ENCODE measurements at regions not wholly inside any gene's neighbourhood (a gene's known extent, or its start where the extent isn't known, plus 50 kb on each side); places are given as distances from the start of the nearest gene placed in this dataset.

DNA sequence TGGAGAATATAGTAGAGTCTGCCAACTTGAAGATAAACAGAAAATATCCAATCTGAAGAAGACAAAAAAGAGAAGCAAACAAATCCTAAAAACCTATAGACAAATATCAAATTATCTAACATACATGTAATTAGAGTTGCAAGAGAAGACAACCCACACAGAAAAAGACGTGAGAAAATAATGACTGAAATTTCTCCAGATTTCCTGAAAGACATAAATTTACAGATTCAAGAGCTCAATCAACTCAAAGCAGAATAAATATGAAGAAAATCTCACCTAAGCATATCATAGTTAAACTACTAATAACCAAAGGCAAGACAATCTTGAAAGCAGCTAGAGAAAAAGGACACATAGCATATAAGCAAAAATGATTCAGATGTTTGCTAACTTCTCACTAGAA is 261.2 kb upstream of the NFIA start:
- intact Hi-C loops (cut with DNase I), result no loop called here

DNA sequence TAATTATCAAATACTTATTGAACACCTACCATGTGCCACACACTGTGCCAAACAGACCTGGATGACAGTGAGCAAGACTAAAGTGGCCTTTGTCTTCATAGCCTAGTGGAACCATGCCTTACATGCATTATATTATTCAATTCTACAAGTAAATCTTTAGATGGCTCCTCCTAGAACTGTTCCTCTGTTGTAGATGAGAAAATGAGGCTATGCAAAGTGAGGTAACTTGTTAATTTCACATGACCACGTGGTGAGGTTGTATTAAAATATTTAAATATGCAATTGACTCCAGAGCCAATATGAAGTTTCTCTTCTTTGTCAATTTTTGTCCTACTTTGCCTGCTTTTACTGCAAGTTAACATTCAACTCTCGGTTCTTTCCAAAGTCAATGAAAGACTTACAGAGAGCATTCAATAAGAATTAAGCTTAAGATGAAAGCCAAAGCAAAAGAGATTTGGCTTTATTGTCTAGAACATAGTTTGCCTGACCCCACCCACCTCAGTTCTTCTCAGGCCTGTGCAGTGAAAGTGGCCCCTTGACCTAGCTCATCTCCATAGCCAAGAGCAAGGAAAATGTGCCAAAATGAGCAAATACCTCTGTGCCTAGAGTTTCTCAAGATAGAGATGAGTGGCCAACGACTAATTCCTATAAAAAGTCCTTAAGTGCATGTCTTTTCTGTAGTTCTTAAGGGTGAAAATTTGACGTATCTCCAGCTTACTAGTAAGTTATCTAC is 263.2 kb upstream of the NFIA start:
- TF ChIP-seq, protein P1, sequence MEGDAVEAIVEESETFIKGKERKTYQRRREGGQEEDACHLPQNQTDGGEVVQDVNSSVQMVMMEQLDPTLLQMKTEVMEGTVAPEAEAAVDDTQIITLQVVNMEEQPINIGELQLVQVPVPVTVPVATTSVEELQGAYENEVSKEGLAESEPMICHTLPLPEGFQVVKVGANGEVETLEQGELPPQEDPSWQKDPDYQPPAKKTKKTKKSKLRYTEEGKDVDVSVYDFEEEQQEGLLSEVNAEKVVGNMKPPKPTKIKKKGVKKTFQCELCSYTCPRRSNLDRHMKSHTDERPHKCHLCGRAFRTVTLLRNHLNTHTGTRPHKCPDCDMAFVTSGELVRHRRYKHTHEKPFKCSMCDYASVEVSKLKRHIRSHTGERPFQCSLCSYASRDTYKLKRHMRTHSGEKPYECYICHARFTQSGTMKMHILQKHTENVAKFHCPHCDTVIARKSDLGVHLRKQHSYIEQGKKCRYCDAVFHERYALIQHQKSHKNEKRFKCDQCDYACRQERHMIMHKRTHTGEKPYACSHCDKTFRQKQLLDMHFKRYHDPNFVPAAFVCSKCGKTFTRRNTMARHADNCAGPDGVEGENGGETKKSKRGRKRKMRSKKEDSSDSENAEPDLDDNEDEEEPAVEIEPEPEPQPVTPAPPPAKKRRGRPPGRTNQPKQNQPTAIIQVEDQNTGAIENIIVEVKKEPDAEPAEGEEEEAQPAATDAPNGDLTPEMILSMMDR (IDR thresholded peaks at IDR 0.05), result no peak
- no peak for TF ChIP-seq POLR2A (IDR thresholded peaks at IDR 0.05)
- H3K27me3 ChIP-seq, result no peaks in the 10 kb centered on the region
- no peak overlapping the region for H3K4me3 ChIP-seq
- H3K4me1 ChIP-seq, result peaks cover 0 to 2% (median 0%) of the 10 kb centered on the region in 12 donors
- intact Hi-C loops (cut with DNase I), result no loop called here
- DNase-seq (no peak), ATAC-seq (no peak)
- no peak overlapping the region for H3K27ac ChIP-seq
- no peaks in the 10 kb centered on the region for H3K9me3 ChIP-seq
- 72 to 78% (median 77%) methylated on average over 4 of the region's 4 CpGs for whole genome bisulfite sequencing, 4 donors
- H3K36me3 ChIP-seq, result no peaks in the 10 kb centered on the region

More for the DNA sequence above, 261.2 kb upstream of the NFIA start:
- DNase-seq, result no peak
- Histone ChIP-seq H3K27me3 (no peaks in the 10 kb centered on the region), H3K36me3 (no peaks in the 10 kb centered on the region), H3K9me3 (peaks cover 0 to under 1% (median 0%) of the 10 kb centered on the region in 12 donors), H3K27ac (no peak overlapping the region), H3K4me1 (no peaks in the 10 kb centered on the region), H3K4me3 (no peak overlapping the region)
- no peak for ATAC-seq
- 89 to 100% (median 96%) methylated on average over 1 of the region's 1 CpG for WGBS, 4 donors
- no peak for TF ChIP-seq POLR2A (IDR thresholded peaks at IDR 0.05)
- TF ChIP-seq, protein P1 (IDR thresholded peaks at IDR 0.05), result no peak

DNA sequence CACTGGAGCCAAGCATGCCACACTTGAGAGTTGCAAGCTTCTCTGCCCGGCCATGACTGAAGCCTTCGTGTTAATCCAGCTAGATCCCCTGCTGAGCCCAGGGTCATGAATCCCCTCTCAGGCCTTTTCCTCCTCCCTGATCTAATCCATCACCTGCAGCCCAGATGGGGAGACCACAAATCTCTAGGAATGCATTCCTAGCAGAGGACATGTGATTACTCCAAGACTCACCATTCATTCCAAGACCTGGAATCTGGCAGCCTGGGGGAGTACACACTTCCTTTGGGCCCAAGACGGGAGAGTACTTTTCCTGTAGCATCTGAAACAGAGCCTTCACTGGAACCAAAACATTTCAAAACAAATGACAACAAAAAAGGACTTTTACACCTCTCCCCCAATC is 269.3 kb upstream of the NFIA start:
- peaks cover 0 to 9% (median 0%) of the 10 kb centered on the region in 12 donors for H3K4me1 ChIP-seq
- no peaks in the 10 kb centered on the region for H3K27me3 ChIP-seq
- DNase-seq, result no peak
- no peaks in the 10 kb centered on the region for H3K9me3 ChIP-seq
- H3K4me3 ChIP-seq, result no peak overlapping the region
- H3K36me3 ChIP-seq, result no peaks in the 10 kb centered on the region
- H3K27ac ChIP-seq, result no peak overlapping the region
- intact Hi-C loops (cut with DNase I), result no loop called here
- no peak for ATAC-seq
- WGBS, 4 donors, result 71 to 81% (median 78%) methylated on average over 3 of the region's 3 CpGs
- TF ChIP-seq, protein P1 (IDR thresholded peaks at IDR 0.05), result no peak
- no peak for TF ChIP-seq POLR2A (IDR thresholded peaks at IDR 0.05)

DNA sequence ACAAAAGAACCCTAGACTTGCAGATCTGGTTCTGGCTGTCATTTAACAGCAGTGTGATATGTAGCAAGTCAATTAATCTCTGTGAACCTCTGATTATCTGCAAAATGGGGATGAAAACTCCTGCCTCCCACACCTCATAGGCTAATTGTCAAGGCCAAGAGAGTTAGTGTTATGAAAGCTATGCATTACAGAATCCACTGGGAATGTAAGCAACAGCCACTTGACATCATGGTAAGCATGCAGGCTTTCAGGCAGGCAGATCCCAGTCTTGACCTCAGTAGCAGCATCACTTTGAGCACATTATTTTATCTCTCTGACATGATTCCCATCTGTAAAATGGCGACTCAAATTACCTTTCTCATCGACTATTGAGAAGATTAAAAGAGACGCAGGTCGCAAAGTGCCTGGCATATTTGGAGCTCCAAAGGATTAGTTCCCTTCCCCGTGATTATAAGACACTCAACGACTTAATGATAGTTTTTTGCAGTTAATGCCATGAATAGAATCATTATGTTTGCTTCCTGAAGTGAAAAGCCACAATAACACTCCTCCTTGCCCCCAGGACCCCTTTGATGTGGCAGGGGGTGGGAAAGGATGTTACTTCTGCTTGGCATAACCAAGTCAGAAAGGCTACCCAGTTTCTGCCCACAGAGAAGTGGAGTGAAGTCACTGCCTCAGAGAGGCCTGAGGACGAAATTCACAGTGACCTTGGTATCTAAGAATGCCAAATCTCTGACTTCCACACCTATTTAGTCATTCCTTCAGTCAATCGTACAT is 273.0 kb upstream of the NFIA start:
- no peak overlapping the region for H3K4me3 ChIP-seq
- TF ChIP-seq POLR2A (IDR thresholded peaks at IDR 0.05), result no peak
- TF ChIP-seq, protein P1 (IDR thresholded peaks at IDR 0.05), result no peak
- DNase-seq (no peak), ATAC-seq (no peak)
- 73 to 80% (median 74%) methylated on average over 8 of the region's 8 CpGs for WGBS, 4 donors
- no peaks in the 10 kb centered on the region for H3K27me3 ChIP-seq
- H3K9me3 ChIP-seq, result peaks cover 0 to 26% (median 2%) of the 10 kb centered on the region in 12 donors
- H3K36me3 ChIP-seq, result no peaks in the 10 kb centered on the region
- H3K27ac ChIP-seq, result no peak overlapping the region
- intact Hi-C loops (cut with DNase I), result no loop called here
- peaks cover 0 to 9% (median 0%) of the 10 kb centered on the region in 12 donors for H3K4me1 ChIP-seq
